KBM-7 (cell line): ENCODE measurements at regions not wholly inside any gene's neighbourhood (a gene's known extent, or its start where the extent isn't known, plus 50 kb on each side); places are given as distances from the start of the nearest gene placed in this dataset.

Experiments
- DNase-seq: peaks from one replicate; pipeline ENCODE4 v3.0.0-alpha.2; 2015
- in situ Hi-C: fragments of 300-500 bp; cut with MboI; formaldehyde crosslinking; loops from 2 replicates; pipeline ENCODE4 v1.14.3; 2020; ENCODE audit warnings: low sequenced_read_pairs, low pct_unique_long_range_greater_than_20kb, mixed read lengths

- in situ Hi-C loops: no loop called here
- DNase-seq: no peak
Observed at GRCh38 chr18:65073060-65073550, 677.7 kb upstream of the CDH7 start.

- no peak for DNase-seq
- in situ Hi-C loops: no loop called here
Observed at GRCh38 chr18:65057439-65058083, 693.3 kb upstream of the CDH7 start.

- no peak for DNase-seq
- in situ Hi-C loops: no loop called here
Observed at GRCh38 chr18:65056575-65056974, 694.2 kb upstream of the CDH7 start.

GRCh38 chr18:65049586-65049985 is 701.2 kb upstream of the CDH7 start:
- DNase-seq: no peak
- in situ Hi-C loops: no loop called here

GRCh38 chr18:65039578-65039977 is 711.2 kb upstream of the CDH7 start:
- in situ Hi-C loops: no loop called here
- DNase-seq: no peak

- in situ Hi-C loops: no loop called here
- no peak for DNase-seq
Observed at GRCh38 chr18:65035701-65036100, 715.1 kb upstream of the CDH7 start.

- DNase-seq: no peak
- in situ Hi-C loops: no loop called here
Observed at GRCh38 chr18:65025756-65026155, 725.1 kb upstream of the CDH7 start.

GRCh38 chr18:65021021-65021420 is 729.8 kb upstream of the CDH7 start:
- DNase-seq: no peak
- in situ Hi-C loops: no loop called here

GRCh38 chr18:65018184-65018583 is 732.6 kb upstream of the CDH7 start:
- in situ Hi-C loops: no loop called here
- no peak for DNase-seq

- in situ Hi-C loops: no loop called here
- no peak for DNase-seq
Observed at GRCh38 chr18:65017372-65017760, 733.4 kb upstream of the CDH7 start.

- in situ Hi-C loops: no loop called here
- no peak for DNase-seq
Observed at GRCh38 chr18:65016631-65017371, 734.0 kb upstream of the CDH7 start.

GRCh38 chr18:64994370-64994769 is 756.4 kb upstream of the CDH7 start:
- in situ Hi-C loops: no loop called here

GRCh38 chr18:64993695-64994094 is 757.1 kb upstream of the CDH7 start:
- DNase-seq: no peak
- in situ Hi-C loops: no loop called here

More at GRCh38 chr18:64994370-64994769, 756.4 kb upstream of the CDH7 start:
- DNase-seq: no peak

GRCh38 chr18:64992654-64993053 is 758.2 kb upstream of the CDH7 start:
- DNase-seq: no peak
- in situ Hi-C loops: no loop called here

- in situ Hi-C loops: no loop called here
- DNase-seq: no peak
Observed at GRCh38 chr18:64991102-64991501, 759.7 kb upstream of the CDH7 start.

- no peak for DNase-seq
- in situ Hi-C loops: no loop called here
Observed at GRCh38 chr18:64986906-64987495, 763.8 kb upstream of the CDH7 start.

- no peak for DNase-seq
- in situ Hi-C loops: no loop called here
Observed at GRCh38 chr18:64983497-64984238, 767.1 kb upstream of the CDH7 start.

- in situ Hi-C loops: no loop called here
- no peak for DNase-seq
Observed at GRCh38 chr18:64982414-64983055, 768.3 kb upstream of the CDH7 start.

- in situ Hi-C loops: no loop called here
- DNase-seq: no peak
Observed at GRCh38 chr18:64981915-64982314, 768.9 kb upstream of the CDH7 start.
